HepG2 (cell line): ENCODE measurements at regions not wholly inside any gene's neighbourhood (a gene's known extent, or its start where the extent isn't known, plus 50 kb on each side); places are given as distances from the start of the nearest gene placed in this dataset.

Experiments
- ATAC-seq: fragments of 200-7000 bp; cut with Tn5 transposase; 3 replicates; pipeline ENCODE4 v1.9.1; 2020; ENCODE audit warnings: mild to moderate bottlenecking, moderate library complexity
- BruUV-seq: library from RNA; stranded (reverse); fragments of 400-500 nt; replicated peaks from 2 replicates; lab custom pipeline; 2021; lab: Mats Ljungman, UMichigan
- CTCF ChIA-PET: fragments of 300-600 bp; formaldehyde crosslinking; extraction: SDS; loops from one replicate; lab custom pipeline; 2021; ENCODE audit warnings: low total read pairs, inconsistent platforms, low intra/inter-chr PET ratio; lab: Yijun Ruan, JAX
- POLR2A ChIA-PET: fragments of 350-600 bp; sonication (Branson Sonifier 250); formaldehyde crosslinking; loops from one replicate; lab custom pipeline; 2020; ENCODE audit warnings: antibody characterized with exemption, inconsistent platforms; lab: Yijun Ruan, JAX
- DNase-seq: peaks from one replicate; pipeline ENCODE4 v3.0.0-alpha.2; 2015; ENCODE audit warnings: low spot score
- FAIRE-seq: peaks from 3 replicates; lab custom pipeline; 2011; peaks lifted over from hg19 to GRCh38; lab: Jason Lieb, UNC
- H2AFZ ChIP-seq: one replicate; pipeline ENCODE4 v1.6.1; 2011; ENCODE audit warnings: low read length, inconsistent platforms
- H3K27ac ChIP-seq: fragments of 300-600 bp; 3 replicates; pipeline ENCODE4 v1.8.0; 2011; ENCODE audit warnings: mixed run types, mild to moderate bottlenecking, mixed read lengths, low read length, inconsistent platforms; ENCODE audit not compliant: insufficient read depth; ENCODE audit errors: extremely low read length
- H3K27me3 ChIP-seq, 2 experiments: fragments of 200-600 bp in 1 of 2; 2 replicates in 1 of 2; 3 replicates in 1 of 2; pipeline versions ENCODE4 v1.6.0 to v1.8.0; 2011; ENCODE audit warnings: low read length in 2 of 2, mild to moderate bottlenecking in 2 of 2, moderate library complexity in 2 of 2, inconsistent platforms in 1 of 2; ENCODE audit not compliant: insufficient read depth in 2 of 2, control insufficient read depth in 1 of 2
- H3K36me3 ChIP-seq, 2 experiments: fragments of 200-600 bp in 1 of 2; replicated peaks in 1 of 2; 2 replicates in 1 of 2; 3 replicates in 1 of 2; pipeline versions ENCODE4 v1.5.1 to v1.8.0; 2011; ENCODE audit warnings: low read length in 2 of 2, inconsistent platforms in 1 of 2; ENCODE audit not compliant: insufficient read depth in 2 of 2, control insufficient read depth in 1 of 2
- H3K4me1 ChIP-seq: 2 replicates; pipeline ENCODE4 v1.5.1; 2012; ENCODE audit warnings: low read length, inconsistent platforms; ENCODE audit not compliant: insufficient read depth
- H3K4me2 ChIP-seq: 2 replicates; pipeline ENCODE4 v1.6.0; 2011; ENCODE audit warnings: low read depth, low read length, inconsistent platforms
- H3K4me3 ChIP-seq, 3 experiments: fragments of 200-600 bp in 1 of 3; sonication (generic), shearing (Covaris generic) in 1 of 3; replicated peaks in 1 of 3; 2 replicates each; pipeline ENCODE4 v1.5.1; 2011 to 2016; ENCODE audit warnings: low read length in 3 of 3, inconsistent platforms in 2 of 3, low read depth in 2 of 3, mild to moderate bottlenecking in 2 of 3, control low read depth in 1 of 3, mixed read lengths in 1 of 3; ENCODE audit not compliant: insufficient read depth in 1 of 3
- H3K79me2 ChIP-seq: one replicate; pipeline ENCODE4 v1.6.1; 2011; ENCODE audit warnings: low read length, inconsistent platforms; ENCODE audit not compliant: insufficient read depth
- H3K9ac ChIP-seq: 2 replicates; pipeline ENCODE4 v1.6.0; 2011; ENCODE audit warnings: mild to moderate bottlenecking, low read depth, low read length, inconsistent platforms; ENCODE audit not compliant: insufficient read depth
- H3K9me3 ChIP-seq: 2 replicates; pipeline ENCODE4 v1.5.1; 2012; ENCODE audit warnings: mild to moderate bottlenecking, low read length
- H4K20me1 ChIP-seq: 2 replicates; pipeline ENCODE4 v1.6.0; 2011; ENCODE audit warnings: inconsistent platforms, mild to moderate bottlenecking, low read length, moderate library complexity; ENCODE audit not compliant: insufficient read depth
- ATF4 ChIP-seq, 2 experiments: fragments of 450-650 bp in 1 of 2; sonication (generic) in 1 of 2; formaldehyde crosslinking; IDR thresholded peaks; 2 replicates each; pipeline versions ENCODE4 v1.5.0 to v1.8.0; 2020 to 2022; ENCODE audit warnings: mild to moderate bottlenecking in 1 of 2, missing genetic modification reagents in 1 of 2
- FOXO1 ChIP-seq: sonication (generic); formaldehyde crosslinking; IDR thresholded peaks from 2 replicates; pipeline ENCODE4 v1.4.0; 2020; ENCODE audit warnings: missing genetic modification reagents
- IKZF4 ChIP-seq: sonication (generic); formaldehyde crosslinking; IDR thresholded peaks from 2 replicates; pipeline ENCODE4 v1.5.1; 2020; ENCODE audit warnings: borderline replicate concordance, mild to moderate bottlenecking, low read depth, missing genetic modification reagents; ENCODE audit errors: not compliant biosample characterization
- NPAS2 ChIP-seq: sonication (generic); formaldehyde crosslinking; IDR thresholded peaks from 2 replicates; pipeline ENCODE4 v1.8.0; 2022; ENCODE audit warnings: mild to moderate bottlenecking, missing genetic modification reagents, borderline replicate concordance
- NR2C2 ChIP-seq: sonication (generic); formaldehyde crosslinking; IDR thresholded peaks from 2 replicates; pipeline ENCODE4 v1.4.0; 2020; ENCODE audit warnings: missing genetic modification reagents, mild to moderate bottlenecking, moderate library complexity, borderline replicate concordance
- SMC3 ChIP-seq: IDR thresholded peaks from 2 replicates; pipeline ENCODE4 v1.6.1; 2011; ENCODE audit warnings: low read length, improper control_type of control experiment
- ZFP36L2 ChIP-seq: sonication (generic); formaldehyde crosslinking; IDR thresholded peaks from 2 replicates; pipeline ENCODE4 v1.4.0; 2020; ENCODE audit warnings: missing genetic modification reagents
- ZNF629 ChIP-seq: sonication (generic); formaldehyde crosslinking; conservative IDR thresholded peaks from 2 replicates; pipeline ENCODE4 v1.5.0; 2020; ENCODE audit warnings: missing genetic modification reagents
- ZNF772 ChIP-seq: sonication (generic); formaldehyde crosslinking; IDR thresholded peaks from 2 replicates; pipeline ENCODE4 v1.5.0; 2020; ENCODE audit warnings: mild to moderate bottlenecking, missing genetic modification reagents
- ZNF777 ChIP-seq: sonication (generic); formaldehyde crosslinking; IDR thresholded peaks from 2 replicates; pipeline ENCODE4 v1.4.0; 2020; ENCODE audit warnings: missing genetic modification reagents
- WGBS: methylation state at CpG from one replicate; pipeline ENCODE4 v1.1.6; 2017; ENCODE audit warnings: low lambda C conversion rate; 5-methylcytosine and 5-hydroxymethylcytosine counted together
- in situ Hi-C: cut with HindIII; loops from 2 replicates; pipeline ENCODE4 v1.10.0; 2017; ENCODE audit warnings: low pct_unique_long_range_greater_than_20kb; ENCODE audit not compliant: extremely low pct_ligation_motif_present
- intact Hi-C: fragments of 100-400 bp; cut with micrococcal nuclease; formaldehyde crosslinking; loops from one replicate; pipeline ENCODE4 v1.10.0; 2022; ENCODE audit not compliant: unreplicated experiment
- TF ChIP-seq, protein P1 (sequence below): sonication (generic); formaldehyde crosslinking; IDR thresholded peaks from 2 replicates; pipeline ENCODE4 v1.4.0; 2020; ENCODE audit warnings: low read depth, mild to moderate bottlenecking, missing genetic modification reagents

- Histone ChIP-seq H3K9me3 (no peaks in the 10 kb centered on the region), H3K4me3 (no peak overlapping the region), H3K27me3 (no peaks in the 10 kb centered on the region), H3K9ac (no peak overlapping the region), H4K20me1 (no peaks in the 10 kb centered on the region)
- 17% methylated on average over 1 of the region's 17 CpGs for WGBS
- TF ChIP-seq SMC3 (no peak), ZNF629 (no peak), NR2C2 (no peak), FOXO1 (no peak), ATF4 (CRISPR knock-in tag; IDR thresholded peaks at IDR 0.05) (no peak), ZFP36L2 (CRISPR knock-in tag) (no peak), ZNF777 (CRISPR knock-in tag) (no peak), ZNF772 (CRISPR knock-in tag) (no peak), IKZF4 (CRISPR knock-in tag) (no peak), NPAS2 (CRISPR knock-in tag) (no peak)
- TF ChIP-seq, protein P1, sequence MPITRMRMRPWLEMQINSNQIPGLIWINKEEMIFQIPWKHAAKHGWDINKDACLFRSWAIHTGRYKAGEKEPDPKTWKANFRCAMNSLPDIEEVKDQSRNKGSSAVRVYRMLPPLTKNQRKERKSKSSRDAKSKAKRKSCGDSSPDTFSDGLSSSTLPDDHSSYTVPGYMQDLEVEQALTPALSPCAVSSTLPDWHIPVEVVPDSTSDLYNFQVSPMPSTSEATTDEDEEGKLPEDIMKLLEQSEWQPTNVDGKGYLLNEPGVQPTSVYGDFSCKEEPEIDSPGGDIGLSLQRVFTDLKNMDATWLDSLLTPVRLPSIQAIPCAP: no peak
- TF ChIP-seq, all 625 proteins: peak for 0
- POLR2A ChIA-PET: no interaction called here
- no peak overlapping the region for H2AFZ ChIP-seq
- no peaks in the 10 kb centered on the region for H3K79me2 ChIP-seq
- no peak for DNase-seq
- H3K36me3 ChIP-seq: no peaks in the 10 kb centered on the region
- BruUV-seq: no TSS peak
- in situ Hi-C loops: no loop called here
- intact Hi-C loops: no loop called here
- no peaks in the 10 kb centered on the region for H3K4me1 ChIP-seq
- H3K27ac ChIP-seq: no peak overlapping the region
- no peak for FAIRE-seq
- no peak overlapping the region for H3K4me2 ChIP-seq
- peak; percentile 74 for ATAC-seq
- CTCF ChIA-PET: no interaction called here
Measured at GRCh38 chrX:68989865-68990606, 161.2 kb downstream of the EFNB1 start.
